ENCODE measurements at regions not wholly inside any gene's neighbourhood (a gene's known extent, or its start where the extent isn't known, plus 50 kb on each side); places are given as distances from the start of the nearest gene placed in this dataset.

DNA sequence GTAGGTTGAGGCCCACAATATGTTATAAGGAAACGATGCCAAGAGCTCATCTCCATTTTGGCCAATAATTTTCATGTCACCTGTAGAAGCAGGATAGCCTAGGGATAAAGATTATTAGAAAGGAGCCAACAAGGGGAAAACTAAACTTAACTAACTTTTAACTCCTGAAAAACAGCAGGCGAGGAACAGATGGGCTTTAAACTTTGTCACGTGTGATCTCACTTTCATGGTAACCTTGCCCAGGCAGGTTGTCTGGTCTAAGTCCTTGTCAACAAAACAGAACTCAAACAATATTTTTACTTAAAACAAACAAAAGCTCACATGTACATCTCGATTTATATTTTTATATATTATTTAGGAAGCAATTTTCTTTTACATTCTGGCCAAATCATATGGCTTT lies 1672.0 kb downstream of the TP53TG3F start:
- Histone ChIP-seq H3K4me2 (ENCODE audit: insufficient read depth, low read length) (no peak overlapping the region), H3K9me1 (ENCODE audit: control insufficient read depth, insufficient read depth, low read length) (no peaks in the 10 kb centered on the region), H3K9me3 (replicated peaks; ENCODE audit: control insufficient read depth, insufficient read depth, low read depth, low read length) (no peaks in the 10 kb centered on the region), H4K20me1 (replicated peaks; ENCODE audit: control insufficient read depth, insufficient read depth, low read length) (no peaks in the 10 kb centered on the region), H3K9ac (ENCODE audit: insufficient read depth in 1 of 2, low read depth in 2 of 2, low read length in 2 of 2) (no peak overlapping the region), H3K79me2 (ENCODE audit: control insufficient read depth, insufficient read depth, low read length) (no peaks in the 10 kb centered on the region), H3K36me3 (ENCODE audit: control insufficient read depth, insufficient read depth, low read length) (no peaks in the 10 kb centered on the region), H3K27ac (ENCODE audit: extremely low read depth, low read depth, low read length) (no peak overlapping the region), H3K27me3 (ENCODE audit: control insufficient read depth in 2 of 2, insufficient read depth in 2 of 2, low read length in 2 of 2) (no peaks in the 10 kb centered on the region), H3K4me1 (replicated peaks in 1 of 2; ENCODE audit: control insufficient read depth in 2 of 2, insufficient read depth in 2 of 2, low read length in 2 of 2) (no peaks in the 10 kb centered on the region), H3K4me3 (no peak overlapping the region), H2AFZ (ENCODE audit: low read depth, low read length) (no peak overlapping the region)
- intact Hi-C loops (cut with micrococcal nuclease), result no loop called here
- in situ Hi-C loops (cut with MboI), result no loop called here
- no peak for FAIRE-seq
- DNase-seq (ENCODE audit: extremely low read depth in 1 of 4, low spot score in 3 of 4), result no peak
- ChIA-PET CTCF (ENCODE audit: low intra/inter-chr PET ratio) (no interaction called here), POLR2A (no interaction called here)
- no TSS peak for BruUV-seq (replicated peaks)
- no peak for ATAC-seq
- no peak for TF ChIP-seq ZNF134 (CRISPR knock-in tag; conservative IDR thresholded peaks at IDR 0.05)
- no peak for TF ChIP-seq IFI16 (CRISPR knock-in tag; IDR thresholded peaks at IDR 0.05)
- TF ChIP-seq, protein P1, sequence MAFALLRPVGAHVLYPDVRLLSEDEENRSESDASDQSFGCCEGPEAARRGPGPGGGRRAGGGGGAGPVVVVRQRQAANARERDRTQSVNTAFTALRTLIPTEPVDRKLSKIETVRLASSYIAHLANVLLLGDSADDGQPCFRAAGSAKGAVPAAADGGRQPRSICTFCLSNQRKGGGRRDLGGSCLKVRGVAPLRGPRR (CRISPR knock-in tag; IDR thresholded peaks at IDR 0.05), result no peak
- TF ChIP-seq ZNF830 (CRISPR knock-in tag; IDR thresholded peaks at IDR 0.05), result no peak
- TF ChIP-seq, protein P2, sequence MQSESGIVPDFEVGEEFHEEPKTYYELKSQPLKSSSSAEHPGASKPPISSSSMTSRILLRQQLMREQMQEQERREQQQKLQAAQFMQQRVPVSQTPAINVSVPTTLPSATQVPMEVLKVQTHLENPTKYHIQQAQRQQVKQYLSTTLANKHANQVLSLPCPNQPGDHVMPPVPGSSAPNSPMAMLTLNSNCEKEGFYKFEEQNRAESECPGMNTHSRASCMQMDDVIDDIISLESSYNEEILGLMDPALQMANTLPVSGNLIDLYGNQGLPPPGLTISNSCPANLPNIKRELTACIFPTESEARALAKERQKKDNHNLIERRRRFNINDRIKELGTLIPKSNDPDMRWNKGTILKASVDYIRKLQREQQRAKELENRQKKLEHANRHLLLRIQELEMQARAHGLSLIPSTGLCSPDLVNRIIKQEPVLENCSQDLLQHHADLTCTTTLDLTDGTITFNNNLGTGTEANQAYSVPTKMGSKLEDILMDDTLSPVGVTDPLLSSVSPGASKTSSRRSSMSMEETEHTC (IDR thresholded peaks at IDR 0.05), result no peak
- TF ChIP-seq RBM15 (IDR thresholded peaks at IDR 0.05; ENCODE audit: insufficient read depth, low read length), result no peak
- TF ChIP-seq, protein P3, sequence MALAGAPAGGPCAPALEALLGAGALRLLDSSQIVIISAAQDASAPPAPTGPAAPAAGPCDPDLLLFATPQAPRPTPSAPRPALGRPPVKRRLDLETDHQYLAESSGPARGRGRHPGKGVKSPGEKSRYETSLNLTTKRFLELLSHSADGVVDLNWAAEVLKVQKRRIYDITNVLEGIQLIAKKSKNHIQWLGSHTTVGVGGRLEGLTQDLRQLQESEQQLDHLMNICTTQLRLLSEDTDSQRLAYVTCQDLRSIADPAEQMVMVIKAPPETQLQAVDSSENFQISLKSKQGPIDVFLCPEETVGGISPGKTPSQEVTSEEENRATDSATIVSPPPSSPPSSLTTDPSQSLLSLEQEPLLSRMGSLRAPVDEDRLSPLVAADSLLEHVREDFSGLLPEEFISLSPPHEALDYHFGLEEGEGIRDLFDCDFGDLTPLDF (CRISPR knock-in tag; IDR thresholded peaks at IDR 0.05), result no peak
- TF ChIP-seq, protein P4, sequence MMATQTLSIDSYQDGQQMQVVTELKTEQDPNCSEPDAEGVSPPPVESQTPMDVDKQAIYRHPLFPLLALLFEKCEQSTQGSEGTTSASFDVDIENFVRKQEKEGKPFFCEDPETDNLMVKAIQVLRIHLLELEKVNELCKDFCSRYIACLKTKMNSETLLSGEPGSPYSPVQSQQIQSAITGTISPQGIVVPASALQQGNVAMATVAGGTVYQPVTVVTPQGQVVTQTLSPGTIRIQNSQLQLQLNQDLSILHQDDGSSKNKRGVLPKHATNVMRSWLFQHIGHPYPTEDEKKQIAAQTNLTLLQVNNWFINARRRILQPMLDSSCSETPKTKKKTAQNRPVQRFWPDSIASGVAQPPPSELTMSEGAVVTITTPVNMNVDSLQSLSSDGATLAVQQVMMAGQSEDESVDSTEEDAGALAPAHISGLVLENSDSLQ (IDR thresholded peaks at IDR 0.05), result no peak
- no peak for TF ChIP-seq CBX5 (IDR thresholded peaks at IDR 0.05; ENCODE audit: borderline replicate concordance, low read depth)
- TF ChIP-seq STAG1 (CRISPR knock-in tag; IDR thresholded peaks at IDR 0.05; ENCODE audit: borderline replicate concordance), result no peak
- TF ChIP-seq MEIS2 (IDR thresholded peaks at IDR 0.05; ENCODE audit: partially characterized antibody), result no peak
- 0% methylated on average over 4 of the region's 4 CpGs for WGBS (ENCODE audit: insufficient coverage, low coverage, missing lambda C conversion rate)

Measured in K562 (cell line).